HG02763 (cell line): ENCODE measurements at regions not wholly inside any gene's neighbourhood (a gene's known extent, or its start where the extent isn't known, plus 50 kb on each side); places are given as distances from the start of the nearest gene placed in this dataset.
"Not testable (repeated sequence)": the region's sequence is repeated elsewhere in the genome, so short reads cannot be mapped to it uniquely, and the experiment has no call there.

Source experiments
- ATAC-seq: cut with Tn5 transposase; IDR thresholded peaks from one replicate; pipeline ENCODE4 v1.9.1; 2021; ENCODE audit warnings: mild to moderate bottlenecking, moderate library complexity; ENCODE audit not compliant: unreplicated experiment

DNA sequence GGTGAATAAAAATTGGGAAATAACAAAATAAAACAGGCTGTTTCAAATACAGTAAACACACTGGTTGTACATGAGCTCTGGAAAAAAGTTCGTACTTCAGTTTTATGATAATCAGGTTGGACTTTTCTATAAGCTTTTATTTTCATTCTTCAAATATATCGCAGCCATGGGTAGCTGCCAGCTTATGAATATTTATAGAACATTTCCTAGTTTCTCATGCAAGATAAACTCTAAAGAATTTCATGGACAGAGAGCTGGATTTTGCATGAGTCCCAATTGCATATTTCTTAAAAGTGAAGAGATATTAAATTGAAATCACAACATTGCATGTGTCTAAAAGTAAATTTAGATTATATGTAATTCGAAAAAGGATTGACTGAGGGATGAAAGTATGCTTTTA lies 827.6 kb downstream of the SLC6A15 start:
- no peak for ATAC-seq

DNA sequence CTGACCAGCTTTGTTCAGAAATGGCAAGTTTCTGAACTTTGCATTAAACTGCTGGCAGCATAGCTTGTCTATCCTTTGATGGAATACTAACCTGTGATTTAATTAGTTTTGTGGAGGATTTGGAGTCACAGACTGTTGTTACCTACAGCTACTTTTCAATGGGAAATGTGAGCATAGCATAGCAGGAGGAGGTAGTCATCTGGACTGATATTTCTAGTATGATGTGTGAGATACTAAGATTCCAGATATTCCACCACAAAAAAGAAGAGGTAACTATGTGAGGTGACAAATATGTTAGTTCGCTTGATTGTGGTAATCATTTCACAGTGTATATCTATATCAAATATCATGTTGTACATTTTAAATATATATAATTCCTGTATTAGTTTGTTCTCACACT lies 833.0 kb downstream of the SLC6A15 start:
- ATAC-seq: no peak

GRCh38 chr12:84077679-84078078 lies 834.9 kb downstream of the SLC6A15 start:
- no peak for ATAC-seq

DNA sequence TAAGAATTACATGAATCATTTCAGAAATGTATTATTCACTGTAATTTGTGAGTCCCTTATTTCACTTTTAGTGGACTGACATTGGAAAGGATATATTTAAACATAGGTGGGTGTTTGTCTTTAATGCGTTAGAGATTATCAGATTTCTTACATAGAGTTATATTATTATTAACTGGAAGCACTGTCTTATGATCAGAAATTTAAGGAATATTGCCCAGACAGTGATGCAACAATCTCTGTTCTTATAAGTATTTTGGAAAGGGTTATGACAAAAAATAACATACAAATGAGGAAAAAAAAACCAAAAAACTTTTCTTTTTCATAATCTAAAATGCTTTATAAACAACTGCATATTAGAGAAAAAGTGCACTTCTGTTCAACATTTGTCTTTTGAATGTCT lies 836.6 kb downstream of the SLC6A15 start:
- ATAC-seq: no peak

DNA sequence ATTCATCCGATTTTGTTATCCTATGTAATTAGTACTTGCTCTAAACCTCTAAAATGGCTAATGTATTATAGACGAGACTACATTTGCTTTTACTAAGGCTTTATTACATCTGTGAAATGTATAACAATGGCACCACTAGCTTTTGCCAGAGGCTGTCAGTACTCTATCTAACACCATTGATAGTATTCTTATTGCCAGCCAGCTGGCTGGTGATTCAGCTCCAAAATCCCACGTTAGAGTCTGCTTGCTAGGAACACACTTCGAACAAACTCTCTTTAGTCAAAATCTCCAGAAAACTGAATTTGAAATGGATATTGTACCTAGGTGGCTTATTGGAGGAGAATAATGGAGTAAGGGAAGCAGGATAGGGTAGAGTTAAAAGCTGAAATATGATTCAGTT lies 839.2 kb downstream of the SLC6A15 start:
- ATAC-seq: no peak

DNA sequence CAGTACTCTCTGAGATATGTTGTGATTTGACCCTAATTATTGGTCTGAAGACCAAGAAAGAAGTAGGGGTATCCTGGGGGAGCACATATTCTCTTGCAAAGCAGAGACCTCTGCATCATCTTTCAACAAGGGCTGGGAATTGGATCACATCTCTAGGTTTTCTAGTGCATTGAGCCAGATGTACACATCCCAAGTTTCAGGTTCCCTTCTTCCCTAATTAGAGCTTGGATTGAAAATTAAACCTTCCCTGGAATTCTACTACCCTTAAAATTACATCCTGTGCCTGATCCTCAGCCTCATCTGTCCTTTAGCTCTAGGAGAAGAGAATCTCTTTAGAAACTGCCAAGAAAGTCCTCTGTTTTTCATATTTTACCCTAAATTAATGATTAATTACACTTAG lies 839.6 kb downstream of the SLC6A15 start:
- ATAC-seq: no peak

GRCh38 chr12:84070292-84070691 lies 842.3 kb downstream of the SLC6A15 start:
- ATAC-seq: no peak

DNA sequence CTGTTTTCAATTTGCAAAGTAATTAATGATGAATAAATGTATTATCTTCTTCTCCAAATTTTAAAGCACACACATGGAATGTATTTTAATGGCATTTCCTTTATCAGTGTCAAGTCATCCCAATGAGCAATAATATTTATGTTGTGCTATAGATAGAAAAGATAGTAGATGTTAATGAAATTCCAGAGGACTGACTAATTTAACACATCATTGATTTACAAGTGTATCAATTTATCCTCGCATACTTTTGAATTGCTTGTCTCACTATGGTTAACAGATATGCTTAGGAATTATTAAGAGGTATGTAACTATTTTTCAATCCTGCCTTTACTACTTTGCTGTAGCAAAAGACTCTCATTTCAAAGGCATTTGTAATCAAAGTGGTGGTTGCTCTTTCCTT lies 842.9 kb downstream of the SLC6A15 start:
- no peak for ATAC-seq

DNA sequence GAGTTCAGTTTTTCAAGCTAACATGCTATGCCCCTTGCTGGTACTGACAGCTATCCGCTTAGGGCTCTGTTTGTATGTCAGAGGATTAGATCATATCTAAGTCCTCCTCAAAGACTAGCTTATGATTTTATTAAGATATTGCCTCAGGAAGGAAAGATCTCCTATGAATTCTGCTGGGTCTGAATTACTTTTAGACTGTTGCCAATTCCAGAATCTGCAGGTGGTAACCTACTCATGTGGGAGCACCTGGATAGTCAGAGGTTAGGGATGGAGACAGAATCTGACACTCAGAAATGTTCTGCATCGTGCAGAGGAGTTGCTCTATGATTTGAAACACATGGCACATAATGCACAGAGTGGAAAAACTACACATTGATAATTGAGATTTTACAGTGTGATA lies 843.4 kb downstream of the SLC6A15 start:
- no peak for ATAC-seq

DNA sequence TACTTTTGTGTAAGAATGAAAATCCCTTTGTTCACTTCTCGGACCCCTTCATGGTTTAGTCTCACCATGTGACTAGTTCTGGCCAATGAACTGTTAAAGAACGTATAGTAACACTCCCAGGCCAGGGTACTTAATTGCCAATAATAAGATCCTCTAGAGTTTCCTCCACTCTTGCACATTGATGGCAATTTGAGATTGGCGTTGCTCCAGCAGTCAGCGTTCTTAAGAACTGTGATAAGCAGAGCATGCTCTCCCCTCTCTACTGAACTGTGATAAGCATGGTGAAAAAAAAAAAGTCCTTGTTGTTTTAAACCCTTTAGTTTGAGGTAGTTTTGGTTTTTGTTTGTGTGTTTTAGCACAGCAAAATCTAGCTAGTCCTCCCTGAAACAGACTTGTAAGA lies 854.5 kb downstream of the SLC6A15 start:
- no peak for ATAC-seq

- no peak for ATAC-seq
Observed at GRCh38 chr12:84054811-84055210, 857.8 kb downstream of the SLC6A15 start.

DNA sequence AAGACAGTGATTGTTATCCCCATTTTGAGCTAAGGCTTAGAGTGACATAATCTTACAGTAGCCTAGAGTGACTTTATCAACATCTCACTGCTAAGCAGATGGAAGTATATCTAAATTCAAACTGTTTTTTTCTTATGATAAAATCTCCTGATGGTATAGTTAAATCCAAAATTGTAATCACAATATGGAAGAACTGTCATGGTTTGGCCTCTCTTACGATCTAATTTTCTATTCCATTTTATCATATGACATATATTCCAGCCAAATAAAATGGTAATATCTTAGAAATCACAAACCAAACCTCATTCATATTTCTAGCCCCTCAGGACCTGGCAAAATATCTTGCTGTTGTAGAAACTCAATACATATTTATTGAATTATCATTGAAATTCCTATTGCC lies 864.7 kb downstream of the SLC6A15 start:
- no peak for ATAC-seq

- no peak for ATAC-seq
Observed at GRCh38 chr12:84046859-84047258, 865.7 kb downstream of the SLC6A15 start.

- ATAC-seq: no peak
Observed at GRCh38 chr12:84043355-84043754, 869.2 kb downstream of the SLC6A15 start.

DNA sequence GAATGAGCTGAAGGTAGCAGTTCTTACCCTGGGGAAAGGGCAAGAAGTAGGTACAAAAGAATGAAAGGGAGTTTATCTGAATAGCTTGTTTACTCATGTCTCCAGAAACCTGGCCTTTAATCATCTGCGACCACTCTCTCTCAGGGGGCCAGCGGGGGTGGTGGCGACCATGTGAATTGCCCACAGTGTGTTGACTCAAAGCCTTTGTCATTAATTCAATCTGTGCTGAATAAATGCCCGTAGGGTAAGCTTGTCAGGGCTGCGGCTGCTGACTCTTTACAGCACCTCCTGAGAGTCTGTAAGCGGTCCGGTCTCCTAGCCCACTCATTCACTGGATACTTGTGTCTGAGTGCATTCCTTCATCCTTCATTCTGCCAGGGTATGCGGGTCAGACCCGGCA lies 874.4 kb downstream of the SLC6A15 start:
- ATAC-seq: no peak

- ATAC-seq: no peak
Observed at GRCh38 chr12:84036912-84037311, 875.7 kb downstream of the SLC6A15 start.

DNA sequence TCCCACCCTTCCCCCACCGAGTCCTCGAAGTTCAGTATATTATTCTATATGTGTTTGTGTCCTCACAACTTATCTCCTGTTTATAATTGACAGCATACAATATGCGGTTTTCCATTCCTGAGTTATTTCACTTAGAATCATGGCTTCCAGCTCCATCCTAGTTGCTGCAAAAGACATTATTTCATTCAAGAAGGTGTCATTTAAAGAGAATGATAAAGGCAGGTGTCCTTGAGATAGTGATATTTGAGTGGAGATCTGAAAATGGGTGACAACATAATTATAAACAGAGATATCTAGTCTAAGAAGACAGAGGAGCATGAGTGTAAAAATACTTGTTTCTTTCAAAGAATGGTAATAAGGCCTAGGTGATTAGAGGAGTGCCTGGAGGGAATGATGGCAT lies 876.8 kb downstream of the SLC6A15 start:
- no peak for ATAC-seq

GRCh38 chr12:84034871-84035270 lies 877.7 kb downstream of the SLC6A15 start:
- ATAC-seq: no peak

DNA sequence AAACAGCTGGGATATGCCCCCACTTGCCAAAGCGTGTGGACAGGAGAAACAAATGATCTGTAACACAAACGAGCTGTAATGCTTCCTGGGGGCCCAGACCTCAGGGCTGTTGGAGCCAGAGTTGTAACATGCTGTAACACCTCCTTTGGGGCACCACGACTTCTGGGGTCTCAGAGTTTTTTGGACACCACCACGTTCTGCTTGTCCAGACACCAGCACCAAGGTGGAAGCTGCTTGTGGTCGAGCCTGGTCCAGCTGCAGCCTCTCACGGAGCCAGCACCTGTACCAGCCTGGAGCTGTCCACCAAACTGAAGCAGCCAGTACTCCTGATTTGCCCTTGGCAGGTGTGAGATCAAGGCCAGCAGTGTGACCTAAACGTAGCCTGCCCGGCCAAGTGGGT lies 879.4 kb downstream of the SLC6A15 start:
- no peak for ATAC-seq

DNA sequence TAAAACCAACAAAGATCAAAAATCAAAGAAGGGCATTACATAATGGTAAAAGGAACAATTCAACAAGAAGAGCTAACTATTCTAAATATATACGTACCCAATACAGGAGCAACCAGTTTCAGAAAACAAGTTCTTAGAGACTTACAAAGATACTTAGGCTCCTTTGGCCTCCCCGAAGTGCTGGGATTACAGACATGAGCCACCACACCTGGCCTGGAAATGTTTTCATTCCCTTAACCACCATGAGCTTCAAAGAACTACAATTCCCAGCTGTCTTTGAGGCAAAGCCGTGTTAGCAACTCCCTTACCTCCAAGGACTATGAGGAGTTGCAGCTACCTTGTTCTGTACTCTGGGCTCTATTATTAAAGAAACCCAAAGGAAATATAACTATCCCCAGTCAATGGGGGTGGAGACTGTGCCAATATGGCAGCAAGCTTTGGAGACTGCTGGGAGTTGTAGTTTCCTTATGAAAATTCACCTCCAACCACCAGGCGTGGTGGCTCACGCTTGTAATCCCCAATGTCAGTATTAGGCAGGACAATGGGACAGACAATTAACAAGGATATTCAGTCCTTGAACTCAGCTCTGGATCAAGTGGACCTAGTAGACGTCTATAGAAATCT lies 893.9 kb downstream of the SLC6A15 start:
- ATAC-seq: not testable (repeated sequence)

DNA sequence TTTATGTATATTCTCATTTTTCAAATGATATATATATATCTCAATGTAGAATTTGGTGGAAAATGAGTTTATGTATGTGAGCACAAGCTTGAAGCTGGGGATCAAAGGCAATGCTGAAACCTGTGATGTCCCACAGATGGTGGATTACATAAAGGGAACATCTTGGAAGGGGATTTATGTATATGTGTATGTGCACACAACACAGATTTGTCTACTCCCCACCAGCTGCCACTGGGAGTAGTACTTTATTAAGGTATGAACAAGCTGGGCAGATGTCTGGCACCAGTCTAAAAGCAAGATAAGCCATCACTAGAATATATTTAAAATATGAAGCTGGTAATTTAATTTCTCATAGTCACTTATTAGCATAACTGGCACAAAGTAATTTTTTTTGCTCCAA lies 895.6 kb downstream of the SLC6A15 start:
- no peak for ATAC-seq

- no peak for ATAC-seq
Observed at GRCh38 chr12:83997423-83997822, 915.2 kb downstream of the SLC6A15 start.

- ATAC-seq: no peak
Observed at GRCh38 chr12:83996671-83997070, 915.9 kb downstream of the SLC6A15 start.

GRCh38 chr12:83985084-83985483 lies 927.5 kb downstream of the SLC6A15 start:
- ATAC-seq: no peak
